OCI-M2 (cell line): ENCODE measurements at regions not wholly inside any gene's neighbourhood (a gene's known extent, or its start where the extent isn't known, plus 50 kb on each side); places are given as distances from the start of the nearest gene placed in this dataset.
"Not testable (repeated sequence)": the region's sequence is repeated elsewhere in the genome, so short reads cannot be mapped to it uniquely, and the experiment has no call there.

ENCODE experiments used
- DNase-seq: peaks from one replicate; lab custom pipeline; 2025; ENCODE audit not compliant: unreplicated experiment; lab: John Stamatoyannopoulos, UW

- no peak for DNase-seq
These were observed 330.3 kb downstream of the HGF start for GRCh38 chr7:81439591-81439990.

- not testable (repeated sequence) for DNase-seq
These were observed 332.7 kb downstream of the HGF start for GRCh38 chr7:81437160-81437559.

- no peak for DNase-seq
These were observed 336.0 kb downstream of the HGF start for GRCh38 chr7:81433692-81434331.

GRCh38 chr7:81433206-81433605 lies 336.6 kb downstream of the HGF start:
- no peak for DNase-seq

- no peak for DNase-seq
These were observed 339.1 kb downstream of the HGF start for GRCh38 chr7:81430761-81431160.

GRCh38 chr7:81430150-81430549 lies 339.7 kb downstream of the HGF start:
- DNase-seq: no peak

- no peak for DNase-seq
These were observed 342.4 kb downstream of the HGF start for GRCh38 chr7:81427461-81427860.

GRCh38 chr7:81420526-81421226 lies 349.2 kb downstream of the HGF start:
- DNase-seq: no peak

GRCh38 chr7:81419731-81420130 lies 350.1 kb downstream of the HGF start:
- no peak for DNase-seq

GRCh38 chr7:81416659-81417058 lies 353.2 kb downstream of the HGF start:
- no peak for DNase-seq

- DNase-seq: no peak
These were observed 354.7 kb downstream of the HGF start for GRCh38 chr7:81415181-81415580.

- DNase-seq: no peak
These were observed 355.4 kb downstream of the HGF start for GRCh38 chr7:81414411-81414810.

- DNase-seq: no peak
These were observed 359.3 kb downstream of the HGF start for GRCh38 chr7:81410471-81411117.

- DNase-seq: no peak
These were observed 361.1 kb downstream of the HGF start for GRCh38 chr7:81408728-81409127.

- no peak for DNase-seq
These were observed 362.8 kb downstream of the HGF start for GRCh38 chr7:81407094-81407493.

GRCh38 chr7:81404669-81405068 lies 365.2 kb downstream of the HGF start:
- DNase-seq: no peak

GRCh38 chr7:81402227-81402626 lies 367.6 kb downstream of the HGF start:
- DNase-seq: no peak

- DNase-seq: no peak
These were observed 370.4 kb downstream of the HGF start for GRCh38 chr7:81399471-81399870.

GRCh38 chr7:81394029-81394428 lies 375.8 kb downstream of the HGF start:
- no peak for DNase-seq

- no peak for DNase-seq
These were observed 376.8 kb downstream of the HGF start for GRCh38 chr7:81393018-81393417.

- no peak for DNase-seq
These were observed 384.5 kb downstream of the HGF start for GRCh38 chr7:81385370-81385769.

GRCh38 chr7:81383846-81384245 lies 386.0 kb downstream of the HGF start:
- DNase-seq: no peak
